ENCODE measurements at regions not wholly inside any gene's neighbourhood (a gene's known extent, or its start where the extent isn't known, plus 50 kb on each side); places are given as distances from the start of the nearest gene placed in this dataset.

DNA sequence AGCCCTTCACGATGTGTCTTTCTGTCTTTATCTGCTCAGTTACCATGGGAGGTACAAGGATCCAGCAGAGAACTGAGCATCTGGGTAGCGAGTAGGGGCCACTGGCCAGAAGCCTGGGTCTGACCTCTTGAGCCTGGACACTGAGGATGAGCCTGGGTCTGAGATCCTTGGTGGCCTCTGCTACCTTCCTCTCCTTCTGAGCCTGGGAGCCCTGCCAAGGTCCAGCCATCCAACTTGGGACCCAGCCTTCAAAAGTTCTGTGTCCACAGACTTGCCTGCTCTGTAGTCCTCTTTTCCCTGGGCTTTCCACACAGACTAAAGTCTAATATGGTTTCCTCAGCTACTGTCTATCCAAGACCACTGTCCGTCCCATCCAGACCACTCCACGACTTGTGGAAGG lies 60.2 kb upstream of the NAA20 start:
- ChIA-PET POLR2A (no interaction called here), CTCF (no interaction called here)

More for the DNA sequence above, 60.2 kb upstream of the NAA20 start:
- TF ChIP-seq, protein P1, sequence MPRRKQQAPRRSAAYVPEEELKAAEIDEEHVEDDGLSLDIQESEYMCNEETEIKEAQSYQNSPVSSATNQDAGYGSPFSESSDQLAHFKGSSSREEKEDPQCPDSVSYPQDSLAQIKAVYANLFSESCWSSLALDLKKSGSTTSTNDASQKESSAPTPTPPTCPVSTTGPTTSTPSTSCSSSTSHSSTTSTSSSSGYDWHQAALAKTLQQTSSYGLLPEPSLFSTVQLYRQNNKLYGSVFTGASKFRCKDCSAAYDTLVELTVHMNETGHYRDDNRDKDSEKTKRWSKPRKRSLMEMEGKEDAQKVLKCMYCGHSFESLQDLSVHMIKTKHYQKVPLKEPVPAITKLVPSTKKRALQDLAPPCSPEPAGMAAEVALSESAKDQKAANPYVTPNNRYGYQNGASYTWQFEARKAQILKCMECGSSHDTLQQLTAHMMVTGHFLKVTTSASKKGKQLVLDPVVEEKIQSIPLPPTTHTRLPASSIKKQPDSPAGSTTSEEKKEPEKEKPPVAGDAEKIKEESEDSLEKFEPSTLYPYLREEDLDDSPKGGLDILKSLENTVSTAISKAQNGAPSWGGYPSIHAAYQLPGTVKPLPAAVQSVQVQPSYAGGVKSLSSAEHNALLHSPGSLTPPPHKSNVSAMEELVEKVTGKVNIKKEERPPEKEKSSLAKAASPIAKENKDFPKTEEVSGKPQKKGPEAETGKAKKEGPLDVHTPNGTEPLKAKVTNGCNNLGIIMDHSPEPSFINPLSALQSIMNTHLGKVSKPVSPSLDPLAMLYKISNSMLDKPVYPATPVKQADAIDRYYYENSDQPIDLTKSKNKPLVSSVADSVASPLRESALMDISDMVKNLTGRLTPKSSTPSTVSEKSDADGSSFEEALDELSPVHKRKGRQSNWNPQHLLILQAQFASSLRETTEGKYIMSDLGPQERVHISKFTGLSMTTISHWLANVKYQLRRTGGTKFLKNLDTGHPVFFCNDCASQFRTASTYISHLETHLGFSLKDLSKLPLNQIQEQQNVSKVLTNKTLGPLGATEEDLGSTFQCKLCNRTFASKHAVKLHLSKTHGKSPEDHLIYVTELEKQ (tag by site-specific recombination; IDR thresholded peaks at IDR 0.05; ENCODE audit: borderline replicate concordance), result no peak
- TF ChIP-seq ZNF830 (tag by site-specific recombination; IDR thresholded peaks at IDR 0.05; ENCODE audit: low read depth) (no peak), ZNF121 (tag by site-specific recombination; IDR thresholded peaks at IDR 0.05) (no peak), ZNF202 (tag by site-specific recombination; IDR thresholded peaks at IDR 0.05; ENCODE audit: borderline replicate concordance) (no peak), ZSCAN30 (tag by site-specific recombination; IDR thresholded peaks at IDR 0.05) (no peak), ZNF350 (tag by site-specific recombination; IDR thresholded peaks at IDR 0.05) (no peak), ZNF248 (tag by site-specific recombination; IDR thresholded peaks at IDR 0.05) (no peak), ZNF747 (tag by site-specific recombination; IDR thresholded peaks at IDR 0.05) (no peak), REPIN1 (tag by site-specific recombination; IDR thresholded peaks at IDR 0.05; ENCODE audit: low read depth) (no peak), KLF7 (tag by site-specific recombination; IDR thresholded peaks at IDR 0.05; ENCODE audit: borderline replicate concordance) (no peak), ZNF785 (tag by site-specific recombination; IDR thresholded peaks at IDR 0.05) (no peak), ZNF48 (tag by site-specific recombination; IDR thresholded peaks at IDR 0.05) (no peak), ZNF704 (tag by site-specific recombination; IDR thresholded peaks at IDR 0.05) (no peak), KLF8 (tag by site-specific recombination; IDR thresholded peaks at IDR 0.05) (no peak), REST (tag by site-specific recombination; IDR thresholded peaks at IDR 0.05) (no peak), ZBTB49 (tag by site-specific recombination; IDR thresholded peaks at IDR 0.05; ENCODE audit: low read depth) (no peak)
- TF ChIP-seq, protein P2, sequence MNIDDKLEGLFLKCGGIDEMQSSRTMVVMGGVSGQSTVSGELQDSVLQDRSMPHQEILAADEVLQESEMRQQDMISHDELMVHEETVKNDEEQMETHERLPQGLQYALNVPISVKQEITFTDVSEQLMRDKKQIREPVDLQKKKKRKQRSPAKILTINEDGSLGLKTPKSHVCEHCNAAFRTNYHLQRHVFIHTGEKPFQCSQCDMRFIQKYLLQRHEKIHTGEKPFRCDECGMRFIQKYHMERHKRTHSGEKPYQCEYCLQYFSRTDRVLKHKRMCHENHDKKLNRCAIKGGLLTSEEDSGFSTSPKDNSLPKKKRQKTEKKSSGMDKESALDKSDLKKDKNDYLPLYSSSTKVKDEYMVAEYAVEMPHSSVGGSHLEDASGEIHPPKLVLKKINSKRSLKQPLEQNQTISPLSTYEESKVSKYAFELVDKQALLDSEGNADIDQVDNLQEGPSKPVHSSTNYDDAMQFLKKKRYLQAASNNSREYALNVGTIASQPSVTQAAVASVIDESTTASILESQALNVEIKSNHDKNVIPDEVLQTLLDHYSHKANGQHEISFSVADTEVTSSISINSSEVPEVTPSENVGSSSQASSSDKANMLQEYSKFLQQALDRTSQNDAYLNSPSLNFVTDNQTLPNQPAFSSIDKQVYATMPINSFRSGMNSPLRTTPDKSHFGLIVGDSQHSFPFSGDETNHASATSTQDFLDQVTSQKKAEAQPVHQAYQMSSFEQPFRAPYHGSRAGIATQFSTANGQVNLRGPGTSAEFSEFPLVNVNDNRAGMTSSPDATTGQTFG (tag by site-specific recombination; IDR thresholded peaks at IDR 0.05; ENCODE audit: borderline replicate concordance), result no peak
- TF ChIP-seq, protein P3, sequence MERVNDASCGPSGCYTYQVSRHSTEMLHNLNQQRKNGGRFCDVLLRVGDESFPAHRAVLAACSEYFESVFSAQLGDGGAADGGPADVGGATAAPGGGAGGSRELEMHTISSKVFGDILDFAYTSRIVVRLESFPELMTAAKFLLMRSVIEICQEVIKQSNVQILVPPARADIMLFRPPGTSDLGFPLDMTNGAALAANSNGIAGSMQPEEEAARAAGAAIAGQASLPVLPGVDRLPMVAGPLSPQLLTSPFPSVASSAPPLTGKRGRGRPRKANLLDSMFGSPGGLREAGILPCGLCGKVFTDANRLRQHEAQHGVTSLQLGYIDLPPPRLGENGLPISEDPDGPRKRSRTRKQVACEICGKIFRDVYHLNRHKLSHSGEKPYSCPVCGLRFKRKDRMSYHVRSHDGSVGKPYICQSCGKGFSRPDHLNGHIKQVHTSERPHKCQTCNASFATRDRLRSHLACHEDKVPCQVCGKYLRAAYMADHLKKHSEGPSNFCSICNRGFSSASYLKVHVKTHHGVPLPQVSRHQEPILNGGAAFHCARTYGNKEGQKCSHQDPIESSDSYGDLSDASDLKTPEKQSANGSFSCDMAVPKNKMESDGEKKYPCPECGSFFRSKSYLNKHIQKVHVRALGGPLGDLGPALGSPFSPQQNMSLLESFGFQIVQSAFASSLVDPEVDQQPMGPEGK (tag by site-specific recombination; IDR thresholded peaks at IDR 0.05), result no peak
- Histone ChIP-seq H3K36me3 (ENCODE audit: control insufficient read depth in 2 of 2, insufficient read depth in 1 of 2, low read length in 2 of 2) (no peaks in the 10 kb centered on the region), H3K4me3 (ENCODE audit: low read depth, low read length) (no peak overlapping the region), H3K9me3 (ENCODE audit: control insufficient read depth, insufficient read depth, low read depth, low read length) (no peaks in the 10 kb centered on the region), H3K27ac (ENCODE audit: extremely low read depth, low read depth, low read length) (no peak overlapping the region), H3K4me1 (ENCODE audit: control insufficient read depth, insufficient read depth, low read length) (no peaks in the 10 kb centered on the region)

Measured in HEK293 (cell line).